ENCODE measurements at regions not wholly inside any gene's neighbourhood (a gene's known extent, or its start where the extent isn't known, plus 50 kb on each side); places are given as distances from the start of the nearest gene placed in this dataset.
A peak's percentile ranks its signal among the peaks of the same experiment; 100 is the strongest.
"Not testable (repeated sequence)": the region's sequence is repeated elsewhere in the genome, so short reads cannot be mapped to it uniquely, and the experiment has no call there.

- no peak for DNase-seq (ENCODE audit: low read depth)
Measured at GRCh38 chr15:31591908-31592307, 265.3 kb downstream of the KLF13 start.

GRCh38 chr15:31597466-31597865, 270.8 kb downstream of the KLF13 start:
- no peak for DNase-seq (ENCODE audit: low read depth)

GRCh38 chr15:31598620-31599019, 272.0 kb downstream of the KLF13 start:
- peak; percentile 50 for DNase-seq (ENCODE audit: low read depth)

- DNase-seq (ENCODE audit: low read depth), result no peak
Measured at GRCh38 chr15:31605467-31605931, 278.9 kb downstream of the KLF13 start.

- DNase-seq (ENCODE audit: low read depth), result no peak
Measured at GRCh38 chr15:31606194-31606669, 279.6 kb downstream of the KLF13 start.

- no peak for DNase-seq (ENCODE audit: low read depth)
Measured at GRCh38 chr15:31606931-31607497, 280.4 kb downstream of the KLF13 start.

- no peak for DNase-seq (ENCODE audit: low read depth)
Measured at GRCh38 chr15:31607656-31608055, 281.0 kb downstream of the KLF13 start.

- DNase-seq (ENCODE audit: low read depth), result no peak
Measured at GRCh38 chr15:31609258-31609681, 282.6 kb downstream of the KLF13 start.

GRCh38 chr15:31609906-31610305, 283.3 kb downstream of the KLF13 start:
- no peak for DNase-seq (ENCODE audit: low read depth)

- no peak for DNase-seq (ENCODE audit: low read depth)
Measured at GRCh38 chr15:31615643-31616415, 289.2 kb downstream of the KLF13 start.

- not testable (repeated sequence) for DNase-seq (ENCODE audit: low read depth)
Measured at GRCh38 chr15:31623297-31623696, 296.7 kb downstream of the KLF13 start.

GRCh38 chr15:31624115-31624514, 297.5 kb downstream of the KLF13 start:
- not testable (repeated sequence) for DNase-seq (ENCODE audit: low read depth)

- DNase-seq (ENCODE audit: low read depth), result not testable (repeated sequence)
Measured at GRCh38 chr15:31635715-31636114, 309.1 kb downstream of the KLF13 start.

- DNase-seq (ENCODE audit: low read depth), result not testable (repeated sequence)
Measured at GRCh38 chr15:31636911-31637310, 310.3 kb downstream of the KLF13 start.

GRCh38 chr15:31643955-31644354, 317.3 kb downstream of the KLF13 start:
- not testable (repeated sequence) for DNase-seq (ENCODE audit: low read depth)

GRCh38 chr15:31644761-31645160, 318.1 kb downstream of the KLF13 start:
- not testable (repeated sequence) for DNase-seq (ENCODE audit: low read depth)

- not testable (repeated sequence) for DNase-seq (ENCODE audit: low read depth)
Measured at GRCh38 chr15:31647337-31647826, 320.7 kb downstream of the KLF13 start.

- not testable (repeated sequence) for DNase-seq (ENCODE audit: low read depth)
Measured at GRCh38 chr15:31649634-31650033, 323.0 kb downstream of the KLF13 start.

GRCh38 chr15:31650055-31650701, 323.5 kb downstream of the KLF13 start:
- DNase-seq (ENCODE audit: low read depth), result not testable (repeated sequence)

GRCh38 chr15:31656915-31657314, 330.3 kb downstream of the KLF13 start:
- DNase-seq (ENCODE audit: low read depth), result not testable (repeated sequence)

- no peak for DNase-seq (ENCODE audit: low read depth)
Measured at GRCh38 chr15:31660816-31661215, 334.2 kb downstream of the KLF13 start.

- not testable (repeated sequence) for DNase-seq (ENCODE audit: low read depth)
Measured at GRCh38 chr15:31665732-31666131, 339.1 kb downstream of the KLF13 start.

Data from Daoy (cell line).